OCI-LY3 (cell line): ENCODE measurements at regions not wholly inside any gene's neighbourhood (a gene's known extent, or its start where the extent isn't known, plus 50 kb on each side); places are given as distances from the start of the nearest gene placed in this dataset.

Experiments
- H2AFZ ChIP-seq: fragments of 200-600, 300-600 bp; shearing (Covaris generic); 2 replicates; pipeline ENCODE4 v1.6.0; 2014; ENCODE audit warnings: antibody characterized with exemption, low read depth, low read length
- H3K27ac ChIP-seq: fragments of 200-600, 300-600 bp; sonication (generic); 2 replicates; pipeline ENCODE4 v1.5.1; 2014; ENCODE audit warnings: mild to moderate bottlenecking, low read length, moderate library complexity, mixed read lengths
- H3K27me3 ChIP-seq: fragments of 200-600, 300-600 bp; sonication (generic); 2 replicates; pipeline ENCODE4 v1.6.1; 2014; ENCODE audit warnings: low read depth, low read length, mixed read lengths
- H3K36me3 ChIP-seq: fragments of 200-600, 300-600 bp; sonication (generic); replicated peaks from 2 replicates; pipeline ENCODE3; 2014; ENCODE audit warnings: low read depth, low read length, mixed read lengths
- H3K4me1 ChIP-seq: fragments of 300-600, 200-600 bp; sonication (generic); 2 replicates; pipeline ENCODE4 v1.6.1; 2014; ENCODE audit warnings: low read length, mixed read lengths
- H3K4me2 ChIP-seq: fragments of 200-600, 300-600 bp; sonication (generic); 2 replicates; pipeline ENCODE4 v1.6.1; 2014; ENCODE audit warnings: low read length, mixed read lengths
- H3K4me3 ChIP-seq: fragments of 300-600, 200-600 bp; sonication (generic); 2 replicates; pipeline ENCODE4 v1.5.1; 2014; ENCODE audit warnings: antibody characterized with exemption, mild to moderate bottlenecking, low read length, moderate library complexity
- H3K79me2 ChIP-seq: fragments of 300-600, 200-600 bp; shearing (Covaris generic); 2 replicates; pipeline ENCODE4 v1.6.1; 2014; ENCODE audit warnings: mild to moderate bottlenecking, low read length, mixed read lengths
- H3K9ac ChIP-seq: fragments of 300-600, 200-600 bp; shearing (Covaris generic); 2 replicates; pipeline ENCODE4 v1.6.0; 2014; ENCODE audit warnings: mild to moderate bottlenecking, low read length, moderate library complexity
- H3K9me3 ChIP-seq: fragments of 200-600, 300-600 bp; shearing (Covaris generic); 2 replicates; pipeline ENCODE4 v1.6.1; 2014; ENCODE audit warnings: low read length, mixed read lengths; ENCODE audit not compliant: insufficient read depth
- H4K20me1 ChIP-seq: fragments of 200-600, 300-600 bp; sonication (generic); 2 replicates; pipeline ENCODE4 v1.6.1; 2016; ENCODE audit warnings: low read length, mixed read lengths; ENCODE audit not compliant: insufficient read depth
- CTCF ChIP-seq: fragments of 200-600, 300-600 bp; sonication (generic); IDR thresholded peaks from 2 replicates; pipeline ENCODE4 v1.5.1; 2014; ENCODE audit warnings: antibody characterized with exemption, low read length, low read depth
- EZH2phosphoT487 ChIP-seq: fragments of 200-600 bp; shearing (Covaris generic); IDR thresholded peaks from 2 replicates; pipeline ENCODE4 v1.6.1; 2018; ENCODE audit warnings: antibody characterized with exemption, mixed run types, low read depth

GRCh38 chr11:92758241-92758780 lies 211.1 kb upstream of the MTNR1B start:
- no peak for TF ChIP-seq EZH2phosphoT487
- no peak for TF ChIP-seq CTCF

GRCh38 chr11:92759571-92760214 lies 209.8 kb upstream of the MTNR1B start:
- H3K27ac ChIP-seq = no peak overlapping the region

More at GRCh38 chr11:92758241-92758780, 211.1 kb upstream of the MTNR1B start:
- Histone ChIP-seq H3K4me3 (no peak overlapping the region), H4K20me1 (no peaks in the 10 kb centered on the region), H3K4me2 (no peak overlapping the region), H3K36me3 (no peaks in the 10 kb centered on the region), H2AFZ (no peak overlapping the region), H3K9ac (no peak overlapping the region), H3K79me2 (no peaks in the 10 kb centered on the region), H3K4me1 (no peaks in the 10 kb centered on the region), H3K27me3 (peaks cover 5% of the 10 kb centered on the region), H3K9me3 (no peaks in the 10 kb centered on the region), H3K27ac (no peak overlapping the region)

GRCh38 chr11:92762121-92762540 lies 207.3 kb upstream of the MTNR1B start:
- Histone ChIP-seq H2AFZ (no peak overlapping the region), H3K27me3 (peaks cover 5% of the 10 kb centered on the region), H3K4me2 (no peak overlapping the region), H3K79me2 (no peaks in the 10 kb centered on the region), H3K9ac (no peak overlapping the region), H3K9me3 (no peaks in the 10 kb centered on the region), H3K36me3 (no peaks in the 10 kb centered on the region), H3K27ac (no peak overlapping the region), H3K4me1 (peaks cover 16% of the 10 kb centered on the region), H4K20me1 (no peaks in the 10 kb centered on the region), H3K4me3 (no peak overlapping the region)
- no peak for TF ChIP-seq EZH2phosphoT487
- no peak for TF ChIP-seq CTCF

More at GRCh38 chr11:92759571-92760214, 209.8 kb upstream of the MTNR1B start:
- Histone ChIP-seq H3K4me3 (no peak overlapping the region), H2AFZ (no peak overlapping the region), H3K4me2 (no peak overlapping the region), H3K27me3 (peaks cover 5% of the 10 kb centered on the region), H3K4me1 (no peaks in the 10 kb centered on the region), H4K20me1 (no peaks in the 10 kb centered on the region), H3K79me2 (no peaks in the 10 kb centered on the region), H3K9me3 (no peaks in the 10 kb centered on the region), H3K36me3 (no peaks in the 10 kb centered on the region), H3K9ac (no peak overlapping the region)
- TF ChIP-seq CTCF = no peak
- no peak for TF ChIP-seq EZH2phosphoT487

- no peak overlapping the region for H3K27ac ChIP-seq
Measured at GRCh38 chr11:92763336-92763735, 206.1 kb upstream of the MTNR1B start.

More at GRCh38 chr11:92763336-92763735, 206.1 kb upstream of the MTNR1B start:
- H3K4me1 ChIP-seq = peaks cover 16% of the 10 kb centered on the region
- TF ChIP-seq EZH2phosphoT487 (no peak), CTCF (no peak)
- H4K20me1 ChIP-seq = no peaks in the 10 kb centered on the region
- H3K36me3 ChIP-seq = no peaks in the 10 kb centered on the region
- no peak overlapping the region for H2AFZ ChIP-seq
- H3K9me3 ChIP-seq = no peaks in the 10 kb centered on the region
- no peaks in the 10 kb centered on the region for H3K79me2 ChIP-seq
- H3K4me3 ChIP-seq = no peak overlapping the region
- H3K4me2 ChIP-seq = no peak overlapping the region
- H3K9ac ChIP-seq = no peak overlapping the region
- peaks cover 5% of the 10 kb centered on the region for H3K27me3 ChIP-seq
